ENCODE measurements at regions not wholly inside any gene's neighbourhood (a gene's known extent, or its start where the extent isn't known, plus 50 kb on each side); places are given as distances from the start of the nearest gene placed in this dataset.

- no peak overlapping the region for H3K4me3 ChIP-seq (replicated peaks; ENCODE audit: low read depth, low read length)
- no peak for DNase-seq (ENCODE audit: extremely low read depth, low read depth)
- TF ChIP-seq CTCF (IDR thresholded peaks at IDR 0.05; ENCODE audit: low read depth, low read length, missing control alignments), result no peak
These were observed 293.8 kb downstream of the BRD1 start for GRCh38 chr22:49533886-49534285.

GRCh38 chr22:49532869-49533802 lies 294.5 kb downstream of the BRD1 start:
- H3K4me3 ChIP-seq (replicated peaks; ENCODE audit: low read depth, low read length), result no peak overlapping the region
- DNase-seq (ENCODE audit: extremely low read depth, low read depth), result no peak
- no peak for TF ChIP-seq CTCF (IDR thresholded peaks at IDR 0.05; ENCODE audit: low read depth, low read length, missing control alignments)

- H3K4me3 ChIP-seq (replicated peaks; ENCODE audit: low read depth, low read length), result no peak overlapping the region
- no peak for TF ChIP-seq CTCF (IDR thresholded peaks at IDR 0.05; ENCODE audit: low read depth, low read length, missing control alignments)
- no peak for DNase-seq (ENCODE audit: extremely low read depth, low read depth)
These were observed 296.3 kb downstream of the BRD1 start for GRCh38 chr22:49531368-49531791.

GRCh38 chr22:49530671-49531367 lies 296.9 kb downstream of the BRD1 start:
- TF ChIP-seq CTCF (IDR thresholded peaks at IDR 0.05; ENCODE audit: low read depth, low read length, missing control alignments), result no peak
- no peak for DNase-seq (ENCODE audit: extremely low read depth, low read depth)
- H3K4me3 ChIP-seq (replicated peaks; ENCODE audit: low read depth, low read length), result no peak overlapping the region

GRCh38 chr22:49528420-49528720 lies 299.3 kb downstream of the BRD1 start:
- TF ChIP-seq CTCF (IDR thresholded peaks at IDR 0.05; ENCODE audit: low read depth, low read length, missing control alignments), result no peak
- no peak for DNase-seq (ENCODE audit: extremely low read depth, low read depth)
- no peak overlapping the region for H3K4me3 ChIP-seq (replicated peaks; ENCODE audit: low read depth, low read length)

- no peak for DNase-seq (ENCODE audit: extremely low read depth, low read depth)
- no peak for TF ChIP-seq CTCF (IDR thresholded peaks at IDR 0.05; ENCODE audit: low read depth, low read length, missing control alignments)
- no peak overlapping the region for H3K4me3 ChIP-seq (replicated peaks; ENCODE audit: low read depth, low read length)
These were observed 299.9 kb downstream of the BRD1 start for GRCh38 chr22:49527611-49528419.
